Mesenchymal stem cell (in vitro differentiated cells and primary cell): ENCODE measurements at regions not wholly inside any gene's neighbourhood (a gene's known extent, or its start where the extent isn't known, plus 50 kb on each side); places are given as distances from the start of the nearest gene placed in this dataset.

Experiments
- DNase-seq: peaks from one replicate; pipeline ENCODE4 v3.0.0-alpha.2; 2013
- H2AFZ ChIP-seq: one replicate; pipeline ENCODE4 v1.6.1; 2013; ENCODE audit warnings: low read depth, mild to moderate bottlenecking, control low read depth, inconsistent platforms, low read length, moderate library complexity
- H2AK5ac ChIP-seq: 2 replicates; pipeline ENCODE4 v1.6.1; 2013; ENCODE audit warnings: low read length, moderate library complexity, mild to moderate bottlenecking, inconsistent platforms; ENCODE audit not compliant: severe bottlenecking
- H2BK120ac ChIP-seq: one replicate; pipeline ENCODE4 v1.6.1; 2013; ENCODE audit warnings: low read depth, mild to moderate bottlenecking, inconsistent platforms, low read length, moderate library complexity
- H2BK12ac ChIP-seq, 2 experiments: one replicate each; pipeline ENCODE4 v1.6.1; 2013; ENCODE audit warnings: inconsistent platforms in 2 of 2, low read length in 2 of 2, mild to moderate bottlenecking in 2 of 2, moderate library complexity in 2 of 2, control low read depth in 1 of 2
- H2BK15ac ChIP-seq: one replicate; pipeline ENCODE4 v1.6.1; 2013; ENCODE audit warnings: mild to moderate bottlenecking, low read depth, inconsistent platforms; ENCODE audit not compliant: poor library complexity, severe bottlenecking
- H2BK5ac ChIP-seq: 2 replicates; pipeline ENCODE4 v1.6.1; 2013; ENCODE audit warnings: low read depth, mild to moderate bottlenecking, low read length, control low read depth, inconsistent platforms; ENCODE audit not compliant: poor library complexity, severe bottlenecking
- H3K14ac ChIP-seq, 2 experiments: one replicate each; pipeline ENCODE4 v1.6.1; 2013; ENCODE audit warnings: inconsistent platforms in 2 of 2, low read length in 2 of 2, control low read depth in 1 of 2, mild to moderate bottlenecking in 1 of 2, moderate library complexity in 1 of 2
- H3K18ac ChIP-seq, 2 experiments: one replicate each; pipeline ENCODE4 v1.6.1; 2013; ENCODE audit warnings: inconsistent platforms in 2 of 2, low read length in 2 of 2, control low read depth in 1 of 2, low read depth in 1 of 2, mild to moderate bottlenecking in 1 of 2
- H3K23ac ChIP-seq, 2 experiments: one replicate each; pipeline ENCODE4 v1.6.1; 2013; ENCODE audit warnings: inconsistent platforms in 2 of 2, low read length in 2 of 2, mild to moderate bottlenecking in 2 of 2, moderate library complexity in 2 of 2, control low read depth in 1 of 2
- H3K27ac ChIP-seq: 2 replicates; pipeline ENCODE4 v1.5.1; 2013; ENCODE audit warnings: mild to moderate bottlenecking, moderate library complexity, low read length, control low read depth, inconsistent platforms; ENCODE audit not compliant: poor library complexity, severe bottlenecking
- H3K27me3 ChIP-seq, 2 experiments: 2 replicates each; pipeline versions ENCODE4 v1.6.1 to v1.7.0; 2013; ENCODE audit warnings: low read length in 2 of 2, mild to moderate bottlenecking in 2 of 2, moderate library complexity in 2 of 2, control low read depth in 1 of 2, inconsistent platforms in 1 of 2; ENCODE audit not compliant: control insufficient read depth in 1 of 2, insufficient read depth in 1 of 2
- H3K36me3 ChIP-seq, 2 experiments: 2 replicates each; pipeline versions ENCODE4 v1.6.1 to v1.7.0; 2013; ENCODE audit warnings: low read length in 2 of 2, control low read depth in 1 of 2, inconsistent platforms in 1 of 2, low read depth in 1 of 2, mild to moderate bottlenecking in 1 of 2; ENCODE audit not compliant: insufficient read depth in 2 of 2, control insufficient read depth in 1 of 2
- H3K4ac ChIP-seq, 2 experiments: one replicate each; pipeline ENCODE4 v1.6.1; 2013; ENCODE audit warnings: inconsistent platforms in 2 of 2, low read length in 2 of 2, mild to moderate bottlenecking in 2 of 2, moderate library complexity in 2 of 2, control low read depth in 1 of 2, low read depth in 1 of 2
- H3K4me1 ChIP-seq: 2 replicates; pipeline ENCODE4 v1.6.1; 2013; ENCODE audit warnings: low read depth, low read length, control low read depth; ENCODE audit not compliant: control insufficient read depth, insufficient read depth
- H3K4me2 ChIP-seq: 2 replicates; pipeline ENCODE4 v1.6.1; 2013; ENCODE audit warnings: low read length, mild to moderate bottlenecking, inconsistent platforms; ENCODE audit not compliant: poor library complexity, severe bottlenecking
- H3K4me3 ChIP-seq, 2 experiments: 2 replicates each; pipeline versions ENCODE4 v1.5.1 to v1.7.0; 2013; ENCODE audit warnings: low read length in 2 of 2, mild to moderate bottlenecking in 2 of 2, control low read depth in 1 of 2, low read depth in 1 of 2; ENCODE audit not compliant: insufficient read depth in 1 of 2
- H3K79me1 ChIP-seq: replicated peaks from 2 replicates; pipeline ENCODE4 v1.6.1; 2013; ENCODE audit warnings: mild to moderate bottlenecking, control low read depth, low read length, inconsistent platforms; ENCODE audit not compliant: poor library complexity, severe bottlenecking
- H3K9ac ChIP-seq: 2 replicates; pipeline ENCODE4 v1.7.0; 2013; ENCODE audit warnings: mild to moderate bottlenecking, low read length, moderate library complexity
- H3K9me3 ChIP-seq: 2 replicates; pipeline ENCODE4 v1.7.0; 2013; ENCODE audit warnings: mild to moderate bottlenecking, low read length; ENCODE audit not compliant: control insufficient read depth
- H4K8ac ChIP-seq: one replicate; pipeline ENCODE4 v1.6.1; 2013; ENCODE audit warnings: inconsistent platforms, mild to moderate bottlenecking, low read length, moderate library complexity
- H4K91ac ChIP-seq: one replicate; pipeline ENCODE4 v1.6.1; 2013; ENCODE audit warnings: mild to moderate bottlenecking, low read length, inconsistent platforms
- WGBS: methylation state at CpG from one replicate; pipeline ENCODE4 v1.1.7; 2013; ENCODE audit warnings: mixed read lengths; 5-methylcytosine and 5-hydroxymethylcytosine counted together

- Histone ChIP-seq H3K4me2 (no peak overlapping the region), H3K9me3 (no peaks in the 10 kb centered on the region), H3K4ac (no peak overlapping the region), H3K18ac (no peak overlapping the region), H3K27ac (no peak overlapping the region), H3K27me3 (no peaks in the 10 kb centered on the region), H2AK5ac (no peak overlapping the region), H2BK12ac (no peak overlapping the region), H2BK120ac (no peak overlapping the region), H3K23ac (no peak overlapping the region), H3K79me1 (no peaks in the 10 kb centered on the region), H4K8ac (no peak overlapping the region), H3K4me3 (no peak overlapping the region), H3K9ac (no peak overlapping the region), H2BK15ac (no peak overlapping the region), H3K4me1 (peaks cover 2% of the 10 kb centered on the region), H3K14ac (no peak overlapping the region), H3K36me3 (no peaks in the 10 kb centered on the region), H4K91ac (no peak overlapping the region), H2AFZ (no peak overlapping the region), H2BK5ac (no peak overlapping the region)
- WGBS: 94% methylated on average over 4 of the region's 4 CpGs
- no peak for DNase-seq
Measured at GRCh38 chr14:55942076-55942654, 176.0 kb upstream of the PELI2 start.

GRCh38 chr14:55942826-55943225, 175.4 kb upstream of the PELI2 start:
- no peak overlapping the region for H3K18ac ChIP-seq
- peaks cover 2% of the 10 kb centered on the region for H3K4me1 ChIP-seq
- no peak overlapping the region for H3K23ac ChIP-seq
- no peak overlapping the region for H2BK120ac ChIP-seq
- H2BK12ac ChIP-seq: no peak overlapping the region
- H3K79me1 ChIP-seq: no peaks in the 10 kb centered on the region
- no peak overlapping the region for H3K27ac ChIP-seq
- no peak overlapping the region for H3K4me3 ChIP-seq
- no peak overlapping the region for H3K14ac ChIP-seq
- no peak overlapping the region for H2BK15ac ChIP-seq
- no peak for DNase-seq
- no peak overlapping the region for H4K8ac ChIP-seq
- H3K27me3 ChIP-seq: no peaks in the 10 kb centered on the region
- H4K91ac ChIP-seq: no peak overlapping the region
- H2BK5ac ChIP-seq: no peak overlapping the region
- H3K4ac ChIP-seq: no peak overlapping the region
- H3K9ac ChIP-seq: no peak overlapping the region
- H3K4me2 ChIP-seq: no peak overlapping the region
- H3K9me3 ChIP-seq: no peaks in the 10 kb centered on the region
- no peak overlapping the region for H2AFZ ChIP-seq
- H2AK5ac ChIP-seq: no peak overlapping the region
- H3K36me3 ChIP-seq: no peaks in the 10 kb centered on the region
- WGBS: 100% methylated on average over 1 of the region's 1 CpG

GRCh38 chr14:55944757-55945156, 173.5 kb upstream of the PELI2 start:
- no peaks in the 10 kb centered on the region for H3K79me1 ChIP-seq
- no peak overlapping the region for H3K14ac ChIP-seq
- H3K36me3 ChIP-seq: no peaks in the 10 kb centered on the region
- 83% methylated on average over 2 of the region's 3 CpGs for WGBS
- H4K8ac ChIP-seq: no peak overlapping the region
- no peak overlapping the region for H3K27ac ChIP-seq
- no peak overlapping the region for H2AK5ac ChIP-seq
- H3K9me3 ChIP-seq: no peaks in the 10 kb centered on the region
- H3K4me1 ChIP-seq: no peaks in the 10 kb centered on the region
- no peak overlapping the region for H3K18ac ChIP-seq
- H2BK120ac ChIP-seq: no peak overlapping the region
- DNase-seq: no peak
- no peak overlapping the region for H3K9ac ChIP-seq
- H3K4me3 ChIP-seq: no peak overlapping the region
- no peak overlapping the region for H3K4me2 ChIP-seq
- H3K27me3 ChIP-seq: no peaks in the 10 kb centered on the region
- H3K23ac ChIP-seq: no peak overlapping the region
- no peak overlapping the region for H2BK5ac ChIP-seq
- no peak overlapping the region for H2BK12ac ChIP-seq
- H2BK15ac ChIP-seq: no peak overlapping the region
- H2AFZ ChIP-seq: no peak overlapping the region
- no peak overlapping the region for H4K91ac ChIP-seq
- no peak overlapping the region for H3K4ac ChIP-seq

GRCh38 chr14:55946231-55946630, 172.0 kb upstream of the PELI2 start:
- Histone ChIP-seq H3K27ac (no peak overlapping the region), H3K14ac (no peak overlapping the region), H3K9me3 (no peaks in the 10 kb centered on the region), H3K18ac (no peak overlapping the region), H3K23ac (no peak overlapping the region), H2AFZ (no peak overlapping the region), H3K4ac (no peak overlapping the region), H3K79me1 (no peaks in the 10 kb centered on the region), H2BK120ac (no peak overlapping the region), H2BK5ac (no peak overlapping the region), H3K27me3 (no peaks in the 10 kb centered on the region), H3K4me2 (no peak overlapping the region), H3K36me3 (no peaks in the 10 kb centered on the region), H2AK5ac (no peak overlapping the region), H3K4me1 (no peaks in the 10 kb centered on the region), H3K9ac (no peak overlapping the region), H2BK15ac (no peak overlapping the region), H4K8ac (no peak overlapping the region), H3K4me3 (no peak overlapping the region), H2BK12ac (no peak overlapping the region), H4K91ac (no peak overlapping the region)
- 85% methylated on average over 2 of the region's 2 CpGs for WGBS
- DNase-seq: no peak
